NT2/D1 (cell line): ENCODE measurements at regions not wholly inside any gene's neighbourhood (a gene's known extent, or its start where the extent isn't known, plus 50 kb on each side); places are given as distances from the start of the nearest gene placed in this dataset.

Source experiments
- SUZ12 ChIP-seq: IDR thresholded peaks from 2 replicates; pipeline ENCODE4 v1.6.1; 2011; ENCODE audit not compliant: insufficient read length, insufficient read depth; ENCODE audit errors: extremely low read depth
- YY1 ChIP-seq: IDR thresholded peaks from 2 replicates; pipeline ENCODE4 v1.6.1; 2011; ENCODE audit not compliant: insufficient read length, insufficient read depth
- ZNF274 ChIP-seq: IDR thresholded peaks from 2 replicates; pipeline ENCODE4 v1.6.1; 2011; ENCODE audit warnings: mild to moderate bottlenecking, low read depth, low read length

DNA sequence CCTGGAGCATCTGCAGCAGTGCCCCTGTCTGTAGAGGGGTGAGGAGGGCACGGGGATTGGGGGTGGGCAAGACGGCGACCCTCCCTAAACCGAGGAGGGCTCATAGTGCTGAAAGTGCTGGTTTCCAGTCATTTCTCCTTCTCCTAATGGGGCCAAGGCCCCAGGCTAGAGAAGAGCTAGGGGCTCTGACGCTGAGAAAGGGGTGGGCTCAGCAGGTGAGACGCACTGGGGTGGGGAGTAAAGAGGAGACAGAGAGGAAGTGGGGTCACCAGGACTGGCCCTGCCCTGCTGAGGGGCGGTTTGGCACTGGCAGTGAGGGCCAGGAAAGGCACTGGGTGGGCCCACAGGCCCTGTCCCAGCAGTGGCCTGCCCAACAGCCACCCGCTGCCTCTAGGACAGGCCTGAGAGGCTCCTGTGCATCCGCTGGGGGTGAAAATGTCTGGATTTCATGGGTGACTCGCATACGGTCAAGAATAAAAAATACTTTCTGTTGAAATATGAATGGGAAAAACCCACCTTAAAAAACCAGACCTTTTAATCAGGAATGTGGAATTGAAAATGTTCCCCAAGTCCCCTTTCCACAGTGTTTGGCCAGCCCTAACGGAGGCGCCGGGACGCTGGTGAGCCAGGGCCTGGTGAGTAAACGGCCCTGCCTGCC is 122.4 kb upstream of the SMURF2 start:
- no peak for TF ChIP-seq SUZ12
- no peak for TF ChIP-seq ZNF274
- TF ChIP-seq YY1, result no peak
